Left lobe of liver (tissue), 2 donors: ENCODE measurements at regions not wholly inside any gene's neighbourhood (a gene's known extent, or its start where the extent isn't known, plus 50 kb on each side); places are given as distances from the start of the nearest gene placed in this dataset.

Experiments
- ATAC-seq: fragments of 200-7000 bp; cut with Tn5 transposase; one replicate; pipeline ENCODE4 v1.9.1; 2020; ENCODE audit warnings: mild to moderate bottlenecking, moderate library complexity
- DNase-seq: peaks from one replicate; pipeline ENCODE4 v3.0.0-alpha.2; 2020; ENCODE audit warnings: low spot score
- donor health status: DM: no; HTN: no; CAD: no; lungs with moderate emphysema.
- donor health status: DM: no; HTN: yes; CAD: no.

DNA sequence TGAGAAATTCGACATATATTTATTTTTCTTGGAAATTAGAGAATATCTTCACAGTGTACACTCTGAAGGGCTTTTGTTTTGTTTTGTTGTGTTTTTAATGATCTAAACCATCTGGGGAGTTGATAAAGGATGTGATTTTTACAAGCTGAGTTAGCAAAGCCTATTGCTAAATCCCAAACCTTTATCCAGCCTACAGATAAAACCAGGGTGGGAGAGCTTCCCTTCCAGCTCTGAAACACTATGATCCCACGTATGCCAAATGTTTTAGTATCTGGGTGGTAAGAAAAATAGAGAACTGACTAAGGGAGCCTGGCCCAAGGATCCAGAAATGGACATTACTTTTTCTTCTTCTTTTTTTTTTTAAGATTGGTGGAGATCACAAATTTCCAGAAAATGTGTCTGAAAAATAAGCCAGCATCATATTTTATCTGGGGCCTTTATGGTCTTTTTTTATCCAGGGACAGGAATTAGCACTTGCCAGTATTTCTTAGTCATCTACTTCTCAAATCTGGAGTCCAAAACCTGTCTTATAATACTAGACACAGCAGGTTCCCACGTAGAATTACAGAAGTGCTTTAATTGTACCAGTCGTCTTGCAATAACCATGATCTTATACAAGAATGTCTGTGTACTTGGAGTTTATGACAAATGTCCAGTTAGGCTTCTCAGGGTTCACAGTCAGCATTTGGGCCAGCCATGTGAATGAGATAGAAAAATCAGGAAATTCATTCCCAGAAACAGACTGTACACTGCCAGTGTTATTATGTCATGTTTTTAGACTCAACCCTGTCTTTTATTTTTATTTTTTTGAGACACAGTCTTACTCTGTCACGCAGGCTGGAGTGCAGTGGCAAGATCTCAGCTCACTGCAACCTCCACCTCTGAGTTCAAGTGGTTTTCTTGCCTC, 290.8 kb upstream of the MPDZ start:
- DNase-seq = no peak
- ATAC-seq = no peak

GRCh38 chr9:13569602-13570067, 290.1 kb upstream of the MPDZ start:
- no peak for DNase-seq
- no peak for ATAC-seq

GRCh38 chr9:13568841-13569601, 289.5 kb upstream of the MPDZ start:
- no peak for DNase-seq
- peak; percentile 32 for ATAC-seq

- ATAC-seq (peak; percentile 20), DNase-seq (no peak)
Measured at GRCh38 chr9:13568405-13568804, 288.9 kb upstream of the MPDZ start.

DNA sequence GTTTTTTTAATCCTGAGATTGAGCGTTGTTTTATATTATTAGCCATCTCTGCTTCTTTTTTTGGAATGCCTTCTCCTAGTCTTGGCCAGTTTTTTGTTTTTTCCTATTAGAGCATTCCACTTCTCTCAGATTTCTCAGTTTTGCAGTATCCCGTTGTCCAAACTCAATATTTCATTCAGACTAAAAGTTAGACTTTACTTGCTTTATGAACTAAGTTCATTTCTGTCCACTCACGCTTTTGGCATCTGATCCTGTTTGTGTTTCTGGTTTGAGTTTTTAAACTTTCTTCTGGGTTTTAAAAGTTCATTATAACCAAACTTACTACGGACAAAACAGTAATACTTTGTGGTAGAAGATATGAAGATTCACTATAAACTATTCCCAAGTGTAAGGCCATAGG, 288.3 kb upstream of the MPDZ start:
- ATAC-seq = no peak
- DNase-seq = no peak

DNA sequence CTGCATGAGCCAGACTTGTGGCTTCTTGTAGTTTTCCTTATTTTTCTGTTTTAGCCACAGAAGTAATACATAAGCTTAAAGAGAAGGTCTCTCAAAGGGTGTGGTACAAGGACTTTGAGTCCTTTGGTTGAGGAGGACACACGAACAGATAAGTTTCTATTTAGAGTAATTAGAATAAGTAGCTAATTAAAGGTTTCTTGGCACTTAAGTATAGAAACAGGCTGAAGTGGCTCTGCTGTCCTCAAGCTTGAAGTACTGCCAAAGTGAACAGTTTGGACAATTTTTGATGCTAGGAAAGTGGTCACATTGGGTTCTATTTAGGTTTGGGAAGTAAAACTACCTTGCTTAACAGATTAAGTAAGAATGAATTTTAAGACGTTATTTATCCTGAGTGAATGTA, 278.3 kb upstream of the MPDZ start:
- no peak for ATAC-seq
- no peak for DNase-seq

DNA sequence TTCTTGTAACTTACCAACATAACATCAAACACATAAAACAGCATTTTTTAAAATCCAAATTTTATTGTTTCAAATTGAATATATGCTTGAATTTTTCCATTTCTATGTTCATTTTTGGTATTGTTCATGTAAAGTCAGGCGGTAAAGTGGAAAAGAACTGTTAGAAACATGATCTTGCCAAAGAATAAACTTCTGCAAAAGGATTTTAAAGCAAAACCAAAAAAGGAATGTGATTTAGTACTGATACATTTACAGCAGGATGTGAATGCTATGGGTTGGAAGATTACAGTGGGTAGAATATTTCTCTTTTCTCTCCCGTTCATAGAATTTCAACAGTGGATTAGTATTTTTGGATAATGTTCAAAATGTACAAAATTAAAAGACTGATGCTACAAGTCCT, 277.2 kb upstream of the MPDZ start:
- ATAC-seq (no peak), DNase-seq (no peak)

GRCh38 chr9:13555989-13556500, 276.6 kb upstream of the MPDZ start:
- no peak for ATAC-seq
- DNase-seq = no peak

DNA sequence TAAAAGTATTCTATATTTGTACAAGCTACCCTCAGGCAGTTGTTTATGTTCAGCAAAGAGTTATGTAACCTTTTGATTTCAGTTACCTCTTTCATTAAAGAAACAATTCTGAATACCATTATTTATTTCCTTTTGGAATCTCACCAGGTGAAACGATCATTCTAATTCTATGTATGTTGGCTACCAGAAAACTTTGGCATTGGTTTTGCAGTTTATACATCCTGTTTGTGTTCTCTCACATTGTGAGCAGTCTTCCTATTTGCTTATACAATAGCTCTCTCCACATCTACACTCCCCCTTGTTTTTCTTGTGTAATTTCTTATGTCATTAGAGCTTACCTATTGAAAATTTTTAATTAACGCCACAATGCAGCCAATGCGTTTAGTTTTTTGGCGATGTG, 276.0 kb upstream of the MPDZ start:
- ATAC-seq (no peak), DNase-seq (no peak)

GRCh38 chr9:13554626-13555025, 275.1 kb upstream of the MPDZ start:
- ATAC-seq = no peak
- no peak for DNase-seq

- DNase-seq = no peak
- ATAC-seq = no peak
Measured at GRCh38 chr9:13552606-13553215, 273.2 kb upstream of the MPDZ start.

DNA sequence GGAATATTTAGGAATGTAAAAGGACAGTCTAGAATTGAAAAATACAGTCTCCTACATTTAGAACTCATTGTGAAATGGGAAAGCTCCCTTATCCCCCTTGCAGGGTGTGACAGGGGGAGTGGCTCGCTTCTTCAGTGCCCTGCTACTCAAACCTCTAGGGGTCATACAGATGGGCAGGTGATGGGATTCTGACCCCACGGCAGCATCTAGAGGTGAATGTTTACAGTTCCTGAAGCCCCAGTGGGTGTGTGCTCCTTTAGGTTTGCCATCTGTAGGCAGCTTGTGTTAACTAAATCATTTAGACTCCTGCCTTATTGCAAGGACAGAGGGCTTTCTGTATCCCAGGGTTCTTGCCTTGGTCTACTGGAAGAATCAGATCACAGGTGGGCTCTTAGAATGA, 271.0 kb upstream of the MPDZ start:
- DNase-seq (no peak), ATAC-seq (no peak)

DNA sequence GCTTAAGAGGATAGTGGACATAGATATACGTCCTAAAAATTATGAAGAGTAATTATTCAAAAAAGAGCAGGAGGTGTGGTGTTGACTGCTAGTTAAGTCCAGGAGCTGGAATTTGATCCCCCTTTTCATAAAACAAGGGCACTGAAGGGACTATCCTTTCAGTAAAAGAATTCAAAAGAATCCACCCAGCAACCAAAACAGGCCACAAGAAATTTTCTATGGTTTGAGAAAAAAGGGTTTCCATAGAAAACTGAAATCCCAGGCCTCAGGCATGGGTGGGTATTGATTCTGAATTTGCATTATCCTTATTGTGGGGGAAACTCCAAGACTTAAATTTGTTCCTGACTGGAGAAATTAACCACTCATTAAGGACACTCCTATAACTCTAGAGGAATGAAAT, 269.0 kb upstream of the MPDZ start:
- no peak for ATAC-seq
- DNase-seq = no peak

DNA sequence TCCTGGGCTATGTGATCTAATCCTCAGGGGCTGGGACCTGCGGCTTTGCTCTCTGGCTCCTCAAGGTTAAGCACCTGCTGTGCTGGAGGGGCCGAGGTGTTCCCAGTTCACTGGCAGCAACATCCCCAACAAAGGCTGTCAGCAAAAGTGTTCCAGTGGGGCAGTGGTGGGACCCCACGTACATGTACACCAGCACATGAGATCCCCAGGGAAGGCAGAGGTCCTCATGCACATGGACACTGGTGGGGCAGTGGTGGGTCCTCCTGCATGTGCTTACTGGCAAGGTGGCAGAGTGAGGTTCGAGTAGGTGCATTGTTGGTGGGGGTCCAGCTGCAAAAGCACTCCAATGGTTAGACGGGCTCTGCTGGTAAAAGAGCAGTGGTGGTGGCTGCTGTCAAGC, 255.6 kb upstream of the MPDZ start:
- ATAC-seq = no peak
- no peak for DNase-seq

DNA sequence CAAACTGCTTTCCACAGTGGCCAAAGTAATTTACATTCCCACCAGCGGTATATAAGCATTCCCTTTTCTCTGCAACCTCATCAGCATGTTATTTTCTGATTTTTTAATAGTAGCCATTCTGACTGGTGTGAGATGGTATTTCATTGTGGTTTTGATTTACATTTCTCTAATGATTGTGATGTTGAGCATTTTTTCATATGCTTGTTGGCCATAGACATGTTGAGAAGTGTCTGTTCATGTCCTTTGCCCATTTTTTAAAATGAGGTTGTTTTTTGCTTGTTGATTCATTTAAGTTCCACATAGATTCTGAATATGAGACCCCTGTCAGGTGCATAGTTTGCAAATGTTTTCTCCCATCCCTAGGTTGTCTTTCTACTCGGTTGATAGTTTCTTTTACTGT, 254.5 kb upstream of the MPDZ start:
- DNase-seq (no peak), ATAC-seq (no peak)

DNA sequence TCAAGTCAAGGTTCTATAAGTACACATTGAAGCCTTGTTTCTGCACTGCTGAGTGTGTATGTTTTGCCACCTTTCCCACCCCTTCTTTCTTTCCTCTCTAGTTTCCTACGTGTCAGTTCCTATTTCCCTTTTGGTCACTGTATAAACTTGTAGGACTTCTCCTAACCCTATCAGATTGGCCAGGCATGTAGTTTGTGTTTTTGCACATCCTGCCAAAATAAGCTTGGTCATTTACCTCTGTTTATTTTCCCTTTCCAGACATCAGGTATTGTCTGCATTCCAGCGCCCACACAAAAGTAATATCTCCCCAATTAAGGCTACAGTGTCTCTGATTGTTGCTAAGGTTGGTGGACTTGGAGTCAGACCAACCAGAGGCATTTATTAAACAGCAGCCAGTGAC, 252.9 kb upstream of the MPDZ start:
- no peak for DNase-seq
- no peak for ATAC-seq

GRCh38 chr9:13529321-13530104, 250.0 kb upstream of the MPDZ start:
- ATAC-seq (no peak), DNase-seq (no peak)

- DNase-seq = no peak
- no peak for ATAC-seq
Measured at GRCh38 chr9:13524245-13524644, 244.8 kb upstream of the MPDZ start.

DNA sequence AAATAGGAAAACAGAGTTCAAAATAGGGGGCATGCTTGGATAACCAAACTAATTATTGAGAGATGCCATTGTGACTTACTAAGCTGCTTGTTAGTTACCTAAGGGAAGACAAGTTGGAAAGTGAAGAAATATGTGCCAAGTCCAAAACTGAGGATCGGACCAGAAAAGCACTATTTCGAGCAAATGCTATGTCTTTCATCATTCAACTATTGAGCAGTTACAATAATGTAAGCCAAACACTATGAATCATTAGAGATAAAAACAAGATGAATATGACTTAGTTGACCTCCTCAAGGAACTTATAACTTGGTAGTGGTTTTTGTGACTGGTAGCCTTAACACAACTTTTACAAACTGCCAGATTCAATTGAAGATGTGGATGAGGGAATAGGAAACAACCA, 240.6 kb upstream of the MPDZ start:
- DNase-seq (no peak), ATAC-seq (no peak)

DNA sequence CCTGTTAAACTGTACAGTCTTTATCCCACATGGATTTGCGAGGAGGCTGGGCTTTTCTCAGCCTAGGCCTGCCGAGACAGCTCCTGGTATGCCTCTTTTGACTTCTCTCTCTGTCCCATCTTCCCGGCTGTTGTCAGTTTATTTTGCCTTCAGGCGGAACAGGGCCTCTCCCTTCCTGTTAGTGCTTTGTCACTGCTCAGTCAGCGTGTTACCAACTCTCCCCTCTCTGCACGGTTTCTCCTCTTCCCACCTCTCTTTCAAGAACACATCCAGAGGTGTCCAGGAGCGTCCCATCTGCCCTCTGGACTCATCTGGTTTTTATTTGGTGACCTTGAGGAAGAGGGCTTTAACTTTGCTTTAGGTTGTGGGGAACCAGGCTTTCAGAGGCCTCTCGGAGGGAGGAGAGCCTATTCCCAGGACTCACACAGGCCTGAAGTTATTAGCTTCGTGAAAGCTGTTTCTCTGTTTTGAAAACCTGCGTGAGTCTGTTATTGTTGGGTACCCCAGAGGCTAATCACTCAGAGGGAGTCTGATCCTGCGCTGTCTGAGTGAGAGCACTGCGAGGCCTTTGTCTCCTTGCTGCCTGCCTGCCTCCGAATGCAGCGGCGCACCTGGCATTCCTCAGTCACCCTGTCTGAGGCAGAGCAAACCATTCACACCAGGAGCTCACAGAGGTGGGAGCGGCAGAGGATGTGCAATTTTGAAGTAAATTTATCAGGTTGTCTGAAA, 234.4 kb upstream of the MPDZ start:
- ATAC-seq (no peak), DNase-seq (no peak)
